Inflammatory macrophage treated with lipopolysaccharide for 4 hours (primary cell): ENCODE measurements at regions not wholly inside any gene's neighbourhood (a gene's known extent, or its start where the extent isn't known, plus 50 kb on each side); places are given as distances from the start of the nearest gene placed in this dataset.

Experiments
- DNase-seq: peaks from one replicate; pipeline ENCODE4 v3.0.0-alpha.2; 2020

DNA sequence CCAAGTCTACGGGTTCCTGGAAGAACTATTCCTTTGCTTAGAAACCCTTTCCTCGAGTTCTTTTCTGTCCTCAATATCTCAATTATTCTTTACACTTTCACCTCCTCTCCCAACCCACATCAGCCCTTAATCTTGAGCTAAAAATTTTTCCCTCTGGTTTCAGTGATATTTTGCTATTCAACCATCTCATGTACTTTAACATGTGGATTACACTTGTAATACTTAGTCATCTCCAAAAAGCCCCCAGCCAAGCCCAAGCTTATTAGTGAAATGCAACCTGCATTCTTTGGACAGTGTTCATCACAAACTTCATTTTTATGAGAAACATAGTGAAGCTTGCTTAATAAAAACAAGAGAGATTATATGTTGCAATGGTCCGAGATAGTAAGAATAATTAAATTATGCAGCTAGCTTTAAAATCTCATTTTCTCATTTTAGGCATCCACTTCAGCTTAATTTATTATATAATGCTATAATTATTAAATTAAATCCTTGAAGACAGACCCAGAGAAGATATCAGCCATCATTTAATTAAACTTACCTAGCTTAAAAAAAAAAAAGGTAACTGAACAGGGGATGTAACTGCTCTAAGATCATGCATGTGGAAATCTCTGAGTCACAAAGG, 534.5 kb upstream of the TBL1XR1 start:
- no peak for DNase-seq

DNA sequence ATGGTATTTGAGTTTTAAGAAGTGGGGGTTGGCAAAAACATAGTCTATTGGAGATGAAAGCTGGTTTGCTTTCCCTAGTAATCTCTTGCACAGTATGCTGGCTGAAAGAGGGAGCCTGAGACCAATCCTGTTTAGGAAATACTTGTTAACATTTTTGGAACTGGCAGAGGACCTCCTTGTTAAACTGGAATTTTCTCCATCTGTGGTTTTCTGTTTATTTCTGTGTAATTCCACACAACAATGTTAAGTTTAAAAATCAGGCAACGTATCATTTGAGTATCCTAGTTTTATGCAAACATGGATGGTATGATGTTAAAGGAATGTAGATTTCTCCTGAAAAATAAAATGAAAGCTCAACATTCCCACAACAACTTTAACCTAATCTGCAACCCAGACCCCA, 536.0 kb upstream of the TBL1XR1 start:
- DNase-seq = no peak

DNA sequence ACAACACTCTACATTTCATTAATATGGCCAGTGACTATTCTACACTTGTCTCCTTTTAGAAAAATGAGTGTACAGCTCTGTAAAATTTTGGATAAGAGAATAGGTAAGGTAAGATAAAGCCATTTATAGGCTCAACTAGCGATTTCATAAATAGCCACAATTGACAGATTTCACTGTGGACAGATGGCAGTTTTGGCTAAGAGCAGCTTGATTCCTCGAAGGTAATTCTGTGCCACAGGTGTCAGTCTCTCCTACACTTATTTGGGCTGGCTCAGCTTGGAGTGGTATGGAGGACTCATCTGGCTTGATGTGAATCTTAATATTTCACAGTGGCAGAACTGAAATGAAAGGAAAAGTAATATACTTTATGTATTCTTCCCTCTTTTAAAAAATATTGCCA, 536.7 kb upstream of the TBL1XR1 start:
- DNase-seq = no peak

DNA sequence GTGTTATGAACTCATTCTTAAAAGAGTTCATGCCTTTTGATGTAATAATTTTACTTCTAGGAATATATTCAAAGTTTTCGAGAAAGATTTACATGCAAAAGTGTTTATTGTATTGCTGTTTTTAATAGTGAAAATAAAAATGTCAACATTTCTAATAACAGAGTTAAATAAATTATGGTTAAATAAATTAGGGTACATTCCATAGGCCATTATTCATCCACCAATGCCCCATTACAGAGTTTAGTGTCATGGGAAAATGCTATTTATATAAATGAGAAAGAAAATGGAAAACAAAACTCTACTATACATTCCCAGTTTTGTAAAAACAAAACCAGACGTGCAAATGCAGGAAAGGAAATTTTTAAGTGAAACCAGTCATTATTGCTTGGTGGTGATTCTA, 538.1 kb upstream of the TBL1XR1 start:
- no peak for DNase-seq

DNA sequence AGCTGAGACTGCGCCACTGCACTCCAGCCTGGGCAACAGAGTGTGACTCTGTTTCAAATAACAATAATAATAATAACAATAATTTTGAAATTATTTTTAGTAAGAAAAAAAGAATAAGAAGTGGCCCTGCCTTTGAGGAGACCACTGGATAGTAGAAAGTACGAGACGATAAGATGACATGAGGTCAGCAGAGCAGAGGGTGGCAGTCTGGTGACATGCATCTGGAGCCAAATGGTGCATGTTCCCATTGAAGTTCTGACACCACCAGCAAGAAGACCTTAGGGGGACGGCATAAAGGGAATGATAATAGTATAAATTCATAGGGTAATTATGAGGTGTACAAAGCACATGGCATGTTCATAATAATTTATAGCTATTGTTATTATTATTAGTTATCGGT, 542.2 kb upstream of the TBL1XR1 start:
- no peak for DNase-seq

DNA sequence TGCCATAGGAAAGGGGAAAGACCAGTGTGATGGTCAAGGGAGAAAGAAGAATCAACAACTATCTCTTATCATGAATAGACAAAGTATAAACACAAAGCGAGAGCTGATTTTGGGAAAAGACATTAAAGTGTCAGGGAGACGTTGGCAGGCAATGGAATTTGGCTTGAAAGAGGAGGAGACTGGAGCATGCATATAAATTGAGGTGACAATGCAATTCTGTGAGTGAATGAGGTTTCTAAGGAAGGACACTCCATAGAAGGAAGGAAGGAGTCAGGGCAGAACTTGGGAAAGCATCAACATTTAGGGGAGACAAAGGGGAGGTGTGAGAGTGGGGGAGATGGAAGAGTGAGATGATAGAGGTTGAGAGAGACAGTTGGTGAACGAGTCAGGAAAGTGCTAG, 543.0 kb upstream of the TBL1XR1 start:
- DNase-seq = no peak

DNA sequence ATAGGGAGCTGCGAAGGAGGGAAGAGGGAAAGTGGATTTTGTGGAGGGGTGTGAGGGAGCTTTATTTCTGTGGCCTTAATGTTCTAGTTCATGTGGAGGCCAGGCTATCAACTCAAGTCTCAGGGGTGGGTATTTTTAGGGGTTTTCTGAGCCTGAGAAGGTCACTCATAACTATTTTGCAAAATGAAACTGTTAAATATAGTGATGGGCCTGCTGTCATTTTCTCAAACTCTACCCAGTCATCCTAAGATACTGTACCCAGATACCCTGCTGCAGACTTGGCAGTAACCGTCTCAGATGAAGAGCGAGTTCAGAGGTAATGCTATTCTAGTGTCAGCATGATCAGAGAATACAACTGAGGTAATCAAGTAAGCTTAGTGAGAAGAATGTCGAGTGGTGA, 545.0 kb upstream of the TBL1XR1 start:
- DNase-seq = no peak

DNA sequence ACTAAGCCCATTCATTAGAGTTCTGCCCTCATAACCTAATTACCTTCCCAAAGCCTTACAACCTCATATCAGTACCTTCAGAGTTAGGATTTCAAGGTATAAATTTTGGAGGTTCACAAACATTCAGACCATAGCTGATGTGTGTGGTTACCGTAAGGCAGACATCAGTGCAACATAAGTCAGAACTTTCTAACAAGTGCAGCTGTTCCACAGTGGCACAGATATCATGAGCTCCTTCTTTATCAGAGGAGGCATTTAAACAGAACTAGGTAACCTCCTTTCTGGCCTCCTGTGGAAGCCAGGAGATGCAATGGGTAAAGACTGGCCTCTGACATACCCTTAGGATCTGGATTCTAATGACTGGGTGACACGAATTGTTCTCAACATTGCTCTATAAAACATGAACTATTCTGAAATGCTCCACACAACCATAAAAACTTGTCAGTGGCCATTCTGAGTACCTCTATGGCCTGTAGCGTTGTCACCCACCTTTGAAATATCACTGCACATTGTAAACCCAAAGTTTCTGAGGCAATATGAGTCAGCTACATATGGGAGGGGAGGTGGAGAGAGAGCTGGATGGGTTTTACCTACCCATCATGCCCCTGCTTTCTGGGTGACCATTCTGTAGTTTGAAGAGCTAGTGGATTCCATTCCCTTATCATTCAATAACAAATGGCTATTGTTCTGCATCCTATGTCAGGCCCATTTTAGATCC, 546.0 kb upstream of the TBL1XR1 start:
- no peak for DNase-seq

DNA sequence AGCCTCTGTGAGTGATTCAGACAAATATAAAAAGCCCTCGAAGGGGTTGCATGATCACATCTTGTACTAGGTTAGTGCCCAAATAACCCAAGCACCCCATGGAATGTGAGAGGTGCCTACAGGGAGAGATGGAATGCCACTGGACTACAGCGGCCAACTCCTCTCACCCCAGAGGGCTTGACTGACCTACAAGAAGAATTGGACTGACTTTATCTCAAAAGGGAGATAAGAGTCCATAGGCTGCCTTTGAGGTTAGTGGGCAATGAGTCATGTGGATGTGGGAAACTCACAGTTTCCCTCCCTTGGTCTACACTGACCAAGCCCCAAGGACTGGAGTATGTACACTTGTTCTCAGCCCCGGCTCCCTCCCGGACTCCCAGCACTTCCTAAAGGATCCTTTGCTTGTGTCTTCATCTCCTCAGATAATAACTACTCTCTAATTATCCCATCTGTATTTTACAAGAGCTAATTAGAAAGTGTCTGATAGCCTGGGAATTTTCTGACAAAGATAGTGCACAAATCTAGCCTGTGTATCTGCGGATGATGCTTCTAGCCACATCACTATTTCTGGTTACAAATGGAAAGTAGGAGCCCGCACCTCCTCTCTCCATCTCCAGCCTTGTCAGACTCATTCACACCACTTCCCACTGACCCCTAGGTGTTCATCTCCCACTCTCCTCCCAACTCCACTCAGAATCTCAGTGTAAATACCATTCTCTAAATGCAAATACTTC, 547.8 kb upstream of the TBL1XR1 start:
- no peak for DNase-seq

DNA sequence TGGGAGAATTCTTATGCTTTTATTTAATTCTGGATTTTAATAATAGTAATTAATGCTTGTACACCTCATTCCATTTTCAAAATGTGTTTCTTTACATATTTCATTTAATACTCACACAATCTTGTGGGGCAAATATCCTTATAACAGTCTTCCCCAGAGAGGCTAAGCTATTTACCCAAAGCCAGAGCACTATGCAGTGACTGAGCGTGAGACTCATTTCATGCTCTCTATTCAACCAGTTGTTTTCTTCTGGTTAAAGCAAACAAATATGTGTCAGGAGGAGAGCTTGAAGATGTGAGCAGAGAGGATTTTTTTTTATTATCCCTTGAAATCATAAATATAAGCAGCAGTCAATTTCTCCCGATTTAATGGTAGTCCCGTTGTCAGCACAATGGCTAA, 548.3 kb upstream of the TBL1XR1 start:
- no peak for DNase-seq

DNA sequence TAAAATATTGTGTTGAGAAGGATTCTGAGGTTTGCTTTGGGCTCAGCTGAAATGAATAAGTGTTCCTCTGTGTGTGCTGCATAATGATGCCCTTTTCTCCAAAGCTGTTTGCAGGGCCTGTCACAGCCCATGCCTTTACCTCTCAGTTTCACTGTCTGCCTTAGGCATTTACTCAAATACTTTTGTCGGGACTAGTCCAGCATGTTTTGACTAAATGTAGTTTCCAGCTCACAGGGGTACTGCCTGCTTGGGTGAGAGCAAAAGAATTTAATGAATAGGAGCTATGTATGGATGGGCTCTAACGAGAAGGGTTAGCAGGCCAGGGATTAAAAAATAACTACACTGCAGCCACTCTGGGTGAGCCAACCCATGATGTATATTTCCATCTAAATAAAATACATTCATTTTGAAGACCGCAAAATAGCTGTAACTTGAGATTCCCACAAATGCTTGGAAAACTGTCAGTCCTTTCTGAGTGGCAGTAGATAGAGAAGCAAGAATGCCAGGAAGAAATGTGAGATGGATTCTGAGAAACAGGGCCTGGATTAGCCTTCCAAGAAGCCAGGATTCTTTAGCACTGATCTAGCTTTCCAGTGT, 549.2 kb upstream of the TBL1XR1 start:
- DNase-seq = no peak

DNA sequence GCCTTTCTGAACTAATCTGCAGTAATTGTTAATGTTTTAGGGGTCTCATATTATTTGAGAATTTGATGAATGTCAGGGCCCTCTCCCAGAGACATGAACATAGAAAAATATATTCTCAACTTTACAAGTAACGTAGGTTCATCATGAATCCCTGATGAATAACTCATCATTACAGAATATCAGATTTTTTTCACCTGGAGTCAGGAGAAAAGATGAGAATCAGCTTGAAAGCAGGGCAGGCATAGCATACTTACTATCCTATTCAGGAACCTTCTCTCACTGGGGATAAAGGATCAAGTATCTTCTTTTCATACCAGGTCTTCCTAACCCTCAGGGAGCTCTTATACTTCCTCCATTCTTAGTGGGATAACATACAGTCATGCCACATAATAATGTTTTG, 552.6 kb upstream of the TBL1XR1 start:
- DNase-seq = no peak

DNA sequence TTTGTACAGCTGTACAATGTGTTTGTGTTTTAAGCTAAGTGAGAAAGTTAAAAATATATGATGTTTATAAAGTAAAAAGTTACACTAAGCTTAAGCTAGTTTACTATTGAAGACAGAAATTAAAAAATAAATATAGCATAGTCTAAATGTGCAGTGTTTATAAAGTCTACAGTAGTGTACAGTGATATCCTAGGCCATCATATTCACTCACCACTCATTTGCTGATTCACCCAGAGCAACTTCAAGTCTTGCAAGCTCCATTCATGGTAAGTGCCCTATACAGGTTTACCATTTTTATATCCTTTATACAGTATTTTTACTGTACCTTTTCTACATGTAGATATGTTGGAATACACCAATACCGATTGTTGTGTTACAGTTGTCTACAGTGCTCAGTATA, 553.2 kb upstream of the TBL1XR1 start:
- no peak for DNase-seq

DNA sequence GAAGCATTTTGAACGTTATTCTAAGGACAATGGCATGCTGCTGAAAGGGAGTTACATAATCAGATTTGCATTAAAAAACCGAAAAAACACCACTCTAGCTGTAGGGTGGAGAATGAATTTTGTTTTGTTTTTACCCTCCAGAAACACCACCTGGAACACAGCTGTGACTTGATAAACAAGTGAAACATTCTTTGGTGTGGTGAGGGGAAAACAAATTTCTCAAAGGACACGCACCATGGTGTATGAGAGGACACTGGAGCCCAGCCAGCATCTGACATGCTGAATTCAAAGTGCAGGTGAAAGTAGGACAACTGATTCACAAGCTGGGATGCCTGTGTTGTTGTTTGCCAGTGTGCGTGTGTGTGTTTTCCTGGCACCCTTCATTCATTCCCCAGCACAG, 554.5 kb upstream of the TBL1XR1 start:
- DNase-seq = no peak

DNA sequence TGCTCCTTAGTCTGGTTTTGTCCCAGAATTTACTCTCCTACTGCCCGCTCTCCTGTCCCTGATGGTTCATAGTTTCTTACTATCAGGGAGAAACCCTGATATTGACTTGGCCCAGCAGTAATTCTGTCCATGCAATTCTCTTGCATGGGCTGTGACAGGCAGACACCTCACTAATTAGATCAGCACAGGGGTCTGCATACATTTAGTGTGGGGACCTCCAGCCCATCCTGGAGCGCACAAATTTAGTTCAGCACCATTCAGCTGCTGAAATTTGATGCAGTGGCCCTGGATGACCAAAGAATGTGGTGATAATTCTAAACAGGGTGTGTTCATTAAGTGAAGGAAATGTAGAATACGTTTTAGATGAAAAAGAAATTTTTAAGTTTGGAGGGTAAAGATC, 555.5 kb upstream of the TBL1XR1 start:
- no peak for DNase-seq

DNA sequence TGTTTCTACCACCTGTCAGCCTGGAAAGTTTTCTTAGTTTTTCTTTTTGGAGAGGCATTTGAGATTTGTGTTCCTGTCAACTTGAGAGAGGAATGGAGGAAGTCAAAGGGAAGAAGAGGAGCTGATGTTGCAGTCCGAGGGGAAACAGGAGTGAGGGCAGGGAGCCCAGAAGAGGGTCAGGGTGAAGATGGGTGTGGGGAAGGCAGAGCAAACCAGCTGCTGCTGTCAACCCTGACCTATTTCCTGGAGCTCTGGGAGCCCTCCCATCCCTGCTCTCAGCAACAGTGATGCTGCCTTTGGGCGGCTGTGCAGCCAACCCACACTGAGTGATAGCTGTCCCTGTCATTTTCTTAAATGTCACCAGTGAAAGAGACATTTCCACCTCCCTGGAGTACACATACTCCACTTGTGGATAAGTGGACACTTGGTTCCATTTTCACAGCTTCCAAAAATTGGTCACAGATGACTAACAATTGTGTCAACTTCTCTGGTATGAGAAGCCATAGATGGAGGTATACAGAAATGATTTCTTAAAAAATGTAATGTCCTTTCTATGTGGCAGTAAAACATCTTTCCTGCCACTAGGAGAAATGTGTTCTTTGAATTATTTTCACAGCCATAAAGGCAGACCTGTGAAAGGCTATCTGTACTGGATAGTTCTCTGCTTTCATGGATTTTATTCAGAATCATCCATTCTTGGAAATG, 556.3 kb upstream of the TBL1XR1 start:
- DNase-seq = peak; percentile 40

DNA sequence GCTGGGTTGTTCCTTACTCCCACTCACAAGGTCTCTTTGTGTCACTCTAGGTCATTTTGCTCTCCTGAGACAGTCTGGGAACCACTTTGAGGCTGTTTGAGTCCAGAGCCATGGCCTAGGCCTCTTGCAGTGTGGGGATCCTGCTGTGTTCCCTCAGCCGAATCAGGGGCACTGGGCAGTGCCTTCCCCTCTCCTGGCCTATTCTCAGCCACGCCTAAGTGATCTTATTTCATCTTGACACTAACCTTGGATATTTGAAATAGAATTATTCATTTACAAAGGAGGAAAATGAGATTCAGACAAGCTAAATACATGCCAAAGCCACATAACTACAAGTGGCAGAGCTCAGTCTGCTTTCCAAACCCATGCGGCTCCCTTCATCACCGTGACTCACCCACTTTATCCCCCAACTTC, 557.2 kb upstream of the TBL1XR1 start:
- DNase-seq = no peak

DNA sequence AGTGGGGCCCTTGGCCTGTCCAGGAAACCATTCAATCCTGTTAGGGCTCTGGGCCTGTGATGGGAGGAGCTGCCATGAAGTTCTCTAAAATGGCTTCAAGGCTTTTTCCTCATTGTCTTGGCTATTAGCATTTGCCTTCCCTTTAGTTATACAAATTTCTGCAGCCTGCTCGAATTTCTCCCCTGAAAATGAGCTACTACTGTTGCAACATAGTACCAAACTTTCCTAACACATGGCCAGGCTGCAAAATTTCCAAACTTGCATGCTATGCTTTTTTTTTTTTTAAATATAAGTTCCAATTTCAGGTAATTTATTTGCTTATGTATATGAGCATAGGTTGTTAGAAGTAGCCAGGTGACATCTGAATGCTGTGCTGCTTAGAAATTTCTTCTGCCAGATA, 560.8 kb upstream of the TBL1XR1 start:
- peak; percentile 14 for DNase-seq

DNA sequence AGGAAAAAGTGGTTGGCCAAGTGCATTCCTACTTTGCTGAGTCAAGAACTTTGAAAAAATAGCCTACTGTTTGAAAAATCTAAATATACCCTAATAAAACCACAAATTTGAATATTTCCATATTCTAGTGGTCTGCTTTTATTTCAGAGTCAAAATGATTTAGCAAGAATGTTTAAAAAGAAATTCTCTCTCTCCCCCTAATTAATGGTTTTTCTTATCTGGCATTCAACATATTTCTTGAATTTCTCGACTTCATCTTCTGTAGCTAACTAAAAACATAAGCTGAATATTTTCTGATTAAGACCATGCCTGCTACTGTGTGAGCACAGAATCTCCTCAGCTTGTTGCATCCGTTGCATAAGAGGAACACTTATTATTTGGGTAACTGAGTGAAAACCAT, 563.5 kb upstream of the TBL1XR1 start:
- no peak for DNase-seq

DNA sequence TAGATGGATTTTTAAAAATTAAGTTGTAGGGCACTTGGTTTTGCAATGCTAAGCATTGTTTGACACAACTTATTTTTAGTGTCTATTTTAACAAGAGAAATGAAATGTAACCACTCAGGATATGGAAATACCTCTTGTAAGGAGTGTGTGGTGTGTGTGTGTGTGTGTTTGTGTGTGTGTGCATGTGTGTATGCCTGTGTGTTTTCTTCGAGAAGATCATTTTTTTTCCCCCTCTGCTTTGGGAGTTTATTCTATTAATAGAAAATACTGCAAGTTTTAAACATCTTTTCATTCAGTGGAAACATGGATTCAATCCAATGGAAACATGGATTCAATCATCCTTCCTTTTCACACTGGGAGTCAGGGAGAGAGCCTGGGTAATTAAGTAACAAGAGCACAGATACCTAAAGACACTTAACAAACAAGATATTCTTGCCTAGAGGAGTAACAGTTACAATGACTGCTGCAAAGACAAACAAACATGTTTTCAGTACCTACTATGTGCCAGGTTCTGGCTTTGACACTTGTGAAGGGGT, 567.2 kb upstream of the TBL1XR1 start:
- no peak for DNase-seq

DNA sequence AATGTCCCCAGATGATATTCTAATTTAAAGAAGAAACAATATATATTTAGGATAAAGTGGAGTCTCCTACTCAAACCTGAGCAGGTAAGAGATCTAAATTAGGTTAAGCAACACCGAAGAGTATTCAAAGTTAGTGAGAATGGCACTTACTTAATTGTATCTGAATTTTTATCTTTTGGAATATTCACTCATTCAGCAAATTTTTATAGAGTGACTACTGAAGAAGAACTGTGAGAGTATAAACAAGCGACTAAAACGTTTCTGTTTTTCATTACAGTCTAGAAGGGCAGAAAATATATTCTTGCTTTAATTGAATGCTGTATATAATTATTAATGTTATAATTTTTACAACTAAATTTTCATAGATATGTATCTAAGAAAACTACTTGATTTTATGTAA, 567.7 kb upstream of the TBL1XR1 start:
- DNase-seq = no peak

DNA sequence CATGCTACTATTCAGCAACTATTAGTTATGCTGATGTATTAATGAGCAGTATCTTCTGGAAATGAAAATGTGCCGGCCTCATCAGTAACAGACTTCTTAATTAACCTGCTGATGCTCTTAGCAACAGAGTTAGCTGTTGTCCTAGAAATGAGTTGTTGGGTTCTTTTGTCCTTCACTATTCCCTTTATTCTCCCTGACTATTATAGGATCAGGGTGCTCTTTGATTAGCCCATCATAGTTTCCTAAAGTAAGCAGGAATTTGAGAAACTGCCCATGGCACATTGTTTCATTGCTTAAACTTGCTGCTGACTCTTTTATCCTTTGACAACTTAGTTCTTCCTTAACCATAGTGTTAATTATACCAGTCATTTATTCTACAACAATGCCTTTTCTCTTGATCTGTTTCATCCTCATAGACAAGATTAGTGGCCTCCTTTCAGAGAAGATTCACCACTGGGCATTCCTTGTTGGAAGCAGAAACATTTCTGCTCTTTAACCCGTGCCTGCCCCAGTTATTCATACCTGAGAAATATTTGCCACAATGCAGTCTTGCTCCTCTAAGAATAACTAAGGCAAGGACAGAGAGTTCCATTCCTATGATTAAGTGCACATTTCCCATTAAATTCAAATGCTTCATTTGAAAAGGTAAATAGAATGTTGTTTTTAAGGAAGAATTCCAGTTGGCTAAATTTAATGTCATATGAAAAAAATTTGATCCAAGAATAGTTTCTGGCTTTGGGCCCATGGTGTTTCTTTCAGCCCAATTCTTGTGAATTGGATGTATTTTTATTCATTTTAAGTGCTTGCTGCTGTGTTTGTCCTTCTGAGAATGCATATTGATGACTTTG, 573.3 kb upstream of the TBL1XR1 start:
- no peak for DNase-seq
